Vagina (tissue), 2 donors: ENCODE measurements at regions not wholly inside any gene's neighbourhood (a gene's known extent, or its start where the extent isn't known, plus 50 kb on each side); places are given as distances from the start of the nearest gene placed in this dataset.

Source experiments
- DNase-seq, 2 donors: peaks; one replicate each; pipeline ENCODE4 v3.0.0-alpha.2; 2017; ENCODE audit errors: extremely low spot score in 2 of 2
- H3K27ac ChIP-seq: fragments of 200-600 bp; sonication (generic); one replicate; pipeline ENCODE4 v1.5.1; 2019
- H3K27me3 ChIP-seq: fragments of 200-600 bp; sonication (generic); one replicate; pipeline ENCODE4 v1.5.1; 2019
- H3K36me3 ChIP-seq, 2 donors: fragments of 200-600 bp; sonication (generic); one replicate each; pipeline ENCODE4 v1.5.1; 2017 to 2019
- H3K4me1 ChIP-seq: fragments of 200-600 bp; sonication (generic); one replicate; pipeline ENCODE4 v1.5.1; 2019
- H3K4me3 ChIP-seq, 2 donors: fragments of 200-600 bp; sonication (generic); 1 replicate in 1 of 2; 2 replicates in 1 of 2; pipeline ENCODE4 v1.5.1; 2016 to 2019
- H3K9me3 ChIP-seq: fragments of 200-600 bp; sonication (generic); one replicate; pipeline ENCODE4 v1.5.1; 2019
- CTCF ChIP-seq, 3 experiments: fragments of 450-650 bp in 2 of 3; fragments of 200-600 bp in 1 of 3; sonication (generic) in 1 of 3; IDR thresholded peaks; one replicate each; pipeline ENCODE4 v1.5.1; 2017 to 2019; ENCODE audit warnings: antibody characterized with exemption in 3 of 3, mild to moderate bottlenecking in 2 of 3, moderate library complexity in 2 of 3
- POLR2A ChIP-seq, 2 donors: fragments of 450-650 bp; IDR thresholded peaks; one replicate each; pipeline ENCODE4 v1.6.1; 2017; ENCODE audit warnings: antibody characterized with exemption in 2 of 2, mild to moderate bottlenecking in 2 of 2, moderate library complexity in 2 of 2
- POLR2AphosphoS5 ChIP-seq, 2 donors: sonication (generic); formaldehyde crosslinking; IDR thresholded peaks; one replicate each; pipeline ENCODE4 v1.9.0; 2017; ENCODE audit warnings: antibody characterized with exemption in 2 of 2, mild to moderate bottlenecking in 2 of 2, low read depth in 1 of 2; ENCODE audit not compliant: insufficient read depth in 1 of 2
- intact Hi-C: fragments of 100-400 bp; cut with DNase I; formaldehyde crosslinking; loops from one replicate; pipeline ENCODE4 v1.15.1; 2023

- Histone ChIP-seq H3K4me3 (no peak overlapping the region), H3K27ac (no peak overlapping the region), H3K4me1 (no peaks in the 10 kb centered on the region), H3K27me3 (no peaks in the 10 kb centered on the region), H3K9me3 (no peaks in the 10 kb centered on the region), H3K36me3 (no peaks in the 10 kb centered on the region)
- no peak for TF ChIP-seq POLR2A (IDR thresholded peaks at IDR 0.05)
- no peak for TF ChIP-seq CTCF (IDR thresholded peaks at IDR 0.05)
- no peak for TF ChIP-seq POLR2AphosphoS5 (IDR thresholded peaks at IDR 0.05; ENCODE audit: insufficient read depth in 1 of 2, low read depth in 1 of 2)
- DNase-seq: no peak
- intact Hi-C loops: no loop called here
Observed at GRCh38 chr13:84567848-84568247, 685.6 kb upstream of the SLITRK1 start.

- Histone ChIP-seq H3K9me3 (no peaks in the 10 kb centered on the region), H3K27me3 (no peaks in the 10 kb centered on the region), H3K4me1 (no peaks in the 10 kb centered on the region), H3K27ac (no peak overlapping the region), H3K36me3 (no peaks in the 10 kb centered on the region), H3K4me3 (no peak overlapping the region)
- DNase-seq: no peak
- intact Hi-C loops: no loop called here
- TF ChIP-seq POLR2A (IDR thresholded peaks at IDR 0.05) (no peak), POLR2AphosphoS5 (IDR thresholded peaks at IDR 0.05; ENCODE audit: insufficient read depth in 1 of 2, low read depth in 1 of 2) (no peak), CTCF (IDR thresholded peaks at IDR 0.05) (no peak)
Observed at GRCh38 chr13:84566780-84567179, 684.5 kb upstream of the SLITRK1 start.

GRCh38 chr13:84563611-84564010 is 681.3 kb upstream of the SLITRK1 start:
- intact Hi-C loops: no loop called here
- H3K9me3 ChIP-seq: no peaks in the 10 kb centered on the region
- TF ChIP-seq CTCF (IDR thresholded peaks at IDR 0.05) (no peak), POLR2AphosphoS5 (IDR thresholded peaks at IDR 0.05; ENCODE audit: insufficient read depth in 1 of 2, low read depth in 1 of 2) (no peak), POLR2A (IDR thresholded peaks at IDR 0.05) (no peak)
- DNase-seq: no peak
- no peak overlapping the region for H3K27ac ChIP-seq
- no peaks in the 10 kb centered on the region for H3K27me3 ChIP-seq
- H3K36me3 ChIP-seq: no peaks in the 10 kb centered on the region
- no peak overlapping the region for H3K4me3 ChIP-seq
- H3K4me1 ChIP-seq: no peaks in the 10 kb centered on the region

GRCh38 chr13:84553227-84553626 is 671.0 kb upstream of the SLITRK1 start:
- TF ChIP-seq CTCF (IDR thresholded peaks at IDR 0.05) (no peak), POLR2AphosphoS5 (IDR thresholded peaks at IDR 0.05; ENCODE audit: insufficient read depth in 1 of 2, low read depth in 1 of 2) (no peak), POLR2A (IDR thresholded peaks at IDR 0.05) (no peak)
- Histone ChIP-seq H3K4me3 (no peak overlapping the region), H3K9me3 (no peaks in the 10 kb centered on the region), H3K4me1 (no peaks in the 10 kb centered on the region), H3K27me3 (no peaks in the 10 kb centered on the region), H3K27ac (no peak overlapping the region), H3K36me3 (no peaks in the 10 kb centered on the region)
- intact Hi-C loops: no loop called here
- DNase-seq: no peak

GRCh38 chr13:84543962-84544361 is 661.7 kb upstream of the SLITRK1 start:
- Histone ChIP-seq H3K4me3 (no peak overlapping the region), H3K27ac (no peak overlapping the region), H3K9me3 (no peaks in the 10 kb centered on the region), H3K36me3 (no peaks in the 10 kb centered on the region), H3K4me1 (no peaks in the 10 kb centered on the region), H3K27me3 (no peaks in the 10 kb centered on the region)
- no peak for TF ChIP-seq POLR2A (IDR thresholded peaks at IDR 0.05)
- no peak for TF ChIP-seq POLR2AphosphoS5 (IDR thresholded peaks at IDR 0.05; ENCODE audit: insufficient read depth in 1 of 2, low read depth in 1 of 2)
- no peak for TF ChIP-seq CTCF (IDR thresholded peaks at IDR 0.05)
- intact Hi-C loops: no loop called here
- DNase-seq: no peak
